DMS53 (cell line): ENCODE measurements at regions not wholly inside any gene's neighbourhood (a gene's known extent, or its start where the extent isn't known, plus 50 kb on each side); places are given as distances from the start of the nearest gene placed in this dataset.

Experiments
- DNase-seq: peaks from one replicate; lab custom pipeline; 2025; lab: John Stamatoyannopoulos, UW

DNA sequence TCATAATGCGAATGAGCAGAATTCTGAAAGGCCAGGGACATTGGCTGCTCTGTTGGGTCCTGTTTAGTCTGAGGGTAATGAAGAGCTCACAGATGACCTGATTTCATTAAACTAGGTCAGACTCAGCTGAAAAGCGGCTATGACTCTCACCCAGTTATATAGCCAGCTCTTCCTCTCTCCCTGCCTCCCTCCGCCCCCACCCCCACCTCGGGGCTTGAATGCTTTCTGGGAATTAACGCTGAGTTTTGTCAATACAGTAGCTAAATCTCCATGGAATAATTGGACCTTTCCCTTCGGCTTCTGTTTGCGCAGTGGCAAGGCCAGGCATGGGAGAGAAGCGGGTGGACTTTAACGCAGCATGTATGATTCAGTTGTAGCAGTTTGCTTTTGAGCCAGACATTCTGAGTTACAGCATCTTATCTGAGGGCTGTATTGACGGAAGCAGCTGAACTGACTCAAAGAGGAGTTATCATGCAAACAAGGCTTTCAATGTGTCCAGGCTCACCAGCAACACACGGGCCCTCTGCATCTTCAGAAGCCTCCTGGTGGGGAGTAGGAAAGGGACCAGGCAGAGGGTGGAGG, 110.6 kb downstream of the MYCN start:
- no peak for DNase-seq

GRCh38 chr2:16050261-16050907, 110.0 kb downstream of the MYCN start:
- no peak for DNase-seq

GRCh38 chr2:16049406-16049805, 109.1 kb downstream of the MYCN start:
- no peak for DNase-seq

GRCh38 chr2:16048466-16048865, 108.1 kb downstream of the MYCN start:
- DNase-seq: no peak

DNA sequence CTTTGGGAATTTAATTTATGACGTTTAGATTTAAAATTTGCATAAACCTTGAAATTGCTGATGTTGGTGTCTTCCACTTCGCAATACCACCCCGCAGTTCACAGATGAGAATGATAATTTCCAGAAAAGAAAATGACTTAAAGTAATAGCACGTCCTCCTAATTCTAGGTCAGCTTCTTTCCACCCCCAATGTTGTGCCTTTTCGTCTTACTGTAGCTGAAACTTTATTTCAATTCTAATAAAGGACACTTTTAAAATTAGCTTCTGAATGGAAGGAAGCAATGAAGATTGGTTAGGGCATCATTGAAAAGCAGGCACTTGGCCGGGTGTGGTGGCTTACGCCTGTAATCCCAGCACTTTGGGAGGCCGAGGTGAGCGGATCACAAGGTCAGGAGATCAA, 107.4 kb downstream of the MYCN start:
- no peak for DNase-seq

DNA sequence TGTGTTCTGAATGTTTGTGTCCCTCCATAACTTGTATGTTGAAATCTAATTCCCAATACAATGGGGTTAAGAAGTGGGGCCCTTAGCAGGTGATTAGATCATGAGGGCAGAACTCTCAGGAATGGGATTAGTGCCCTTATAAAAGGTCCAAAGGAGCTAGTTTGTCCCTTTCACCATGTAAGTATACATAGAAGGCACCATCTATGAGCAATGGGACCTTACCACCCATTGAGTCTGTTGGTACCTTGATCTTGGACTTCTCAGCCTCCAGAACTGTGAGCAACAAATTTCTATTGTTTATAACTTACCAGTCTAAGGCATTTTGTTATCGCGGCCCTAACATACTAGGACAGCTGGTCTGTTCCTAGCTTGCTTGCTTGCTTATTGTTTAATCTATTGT, 106.3 kb downstream of the MYCN start:
- DNase-seq: no peak

- no peak for DNase-seq
Measured at GRCh38 chr2:16045653-16046352, 105.5 kb downstream of the MYCN start.

- no peak for DNase-seq
Measured at GRCh38 chr2:16044946-16045456, 104.7 kb downstream of the MYCN start.

DNA sequence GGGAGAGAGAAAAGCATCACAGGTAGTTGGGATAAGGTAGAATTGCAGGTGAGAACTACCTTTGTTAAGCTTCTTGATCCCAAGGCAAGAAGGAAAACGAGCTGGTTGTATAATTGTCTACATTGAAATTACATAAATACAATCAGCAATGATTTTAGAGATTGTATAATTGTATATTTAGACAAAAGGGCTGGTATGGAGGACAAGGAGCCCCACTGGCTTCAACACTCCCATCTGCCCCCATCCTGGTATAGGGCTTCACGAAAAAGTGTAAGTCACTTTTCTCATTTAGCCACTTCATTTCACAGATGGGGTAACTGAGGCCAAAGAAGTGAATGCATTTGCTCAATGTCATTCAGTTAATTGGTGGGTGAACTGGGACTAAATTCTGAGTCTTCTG, 103.3 kb downstream of the MYCN start:
- no peak for DNase-seq

DNA sequence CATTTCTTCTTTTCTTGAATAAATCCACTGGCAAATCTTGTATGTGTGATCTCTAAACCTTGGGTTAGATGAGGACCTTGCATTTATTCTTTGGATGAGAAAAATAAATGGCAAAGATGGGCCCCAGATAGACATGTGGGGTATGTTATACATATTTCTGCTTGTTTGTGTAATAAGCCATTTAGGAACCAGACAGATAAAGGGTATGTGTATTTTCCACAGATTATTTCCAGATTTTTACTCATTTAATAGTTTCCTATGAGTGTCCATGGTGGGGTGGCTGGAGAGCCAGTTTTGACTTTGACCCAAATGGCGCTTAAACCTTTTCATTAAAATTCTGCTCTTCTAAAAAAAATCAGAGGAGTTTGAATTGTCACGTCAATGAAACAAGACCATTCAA, 102.8 kb downstream of the MYCN start:
- DNase-seq: no peak

DNA sequence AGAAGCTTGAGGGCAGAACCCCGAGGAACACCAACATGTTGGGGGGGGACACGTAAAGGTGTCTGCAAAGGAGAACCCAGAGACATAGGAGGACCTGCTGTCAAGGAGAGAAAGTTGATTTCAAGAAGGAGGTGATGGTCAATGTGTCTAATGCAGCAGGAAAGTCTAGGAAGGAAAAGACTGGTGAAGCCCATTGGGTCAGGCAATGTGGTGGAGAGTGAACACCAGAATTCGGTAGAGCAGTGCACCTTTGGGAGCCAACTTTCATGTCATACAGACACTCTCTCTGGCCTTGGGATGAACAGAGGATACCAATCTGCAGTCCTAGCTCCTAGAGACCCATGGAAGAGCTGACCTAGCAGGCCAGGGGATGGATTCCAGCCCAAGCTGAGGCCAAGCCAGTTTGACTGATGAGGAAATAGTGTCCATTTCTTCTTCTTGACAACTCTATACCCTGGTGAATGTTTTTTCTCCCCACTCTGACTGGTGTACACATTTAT, 101.9 kb downstream of the MYCN start:
- DNase-seq: no peak

DNA sequence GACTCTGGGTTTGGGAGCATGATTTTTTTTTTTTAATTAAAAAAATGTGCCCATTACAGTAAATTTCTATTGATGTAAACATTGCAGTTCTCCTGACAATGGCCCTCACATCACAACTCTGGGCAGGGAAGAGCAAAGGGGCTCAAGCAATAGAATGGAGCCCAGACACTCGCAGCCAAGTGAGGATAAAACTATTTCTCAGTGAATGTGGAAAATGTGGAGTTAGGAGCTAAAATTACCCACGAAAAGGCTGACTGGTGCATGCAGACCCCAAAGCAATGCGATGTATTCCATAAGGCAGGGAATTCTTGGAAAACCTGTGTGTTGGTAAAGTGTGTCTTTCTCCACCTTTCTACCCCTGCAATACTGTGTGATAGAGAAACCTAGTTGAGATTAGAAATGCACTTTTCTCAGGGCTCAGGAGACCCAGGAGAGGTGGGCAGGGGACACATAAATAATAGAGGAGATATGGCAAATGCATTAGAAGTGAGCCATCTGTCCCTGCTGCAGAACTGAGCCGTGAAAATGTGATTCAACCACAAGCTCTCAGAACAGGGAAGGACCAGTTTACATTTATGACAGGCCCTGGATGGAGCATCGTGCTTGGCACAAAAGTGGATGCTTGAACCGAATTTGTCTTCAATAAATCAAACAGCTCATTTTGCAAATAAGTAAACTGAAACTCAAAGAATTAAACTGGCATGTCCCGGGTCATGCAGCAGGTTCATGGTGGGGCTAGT, 100.1 kb downstream of the MYCN start:
- no peak for DNase-seq

DNA sequence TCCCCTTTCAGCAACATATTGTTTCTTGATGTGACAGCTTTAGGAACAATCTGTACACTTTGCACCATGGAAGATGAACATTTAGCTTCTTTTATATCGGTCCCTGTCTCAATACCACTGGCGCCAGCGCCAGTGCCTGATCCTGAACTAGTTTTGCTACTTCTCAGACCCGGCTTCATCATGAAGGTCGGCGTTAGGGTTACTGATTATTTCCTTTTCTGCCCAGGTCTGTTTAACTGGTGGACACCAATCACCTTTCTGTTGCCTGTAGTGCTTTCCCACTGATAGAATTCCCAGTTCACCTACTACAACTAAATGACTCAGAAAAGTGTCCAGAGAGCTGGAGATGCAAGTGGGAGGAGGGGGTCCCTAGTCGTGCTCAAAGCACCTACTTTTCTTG, 99.5 kb downstream of the MYCN start:
- no peak for DNase-seq

- no peak for DNase-seq
Measured at GRCh38 chr2:16039055-16039454, 98.7 kb downstream of the MYCN start.

GRCh38 chr2:16038621-16039020, 98.3 kb downstream of the MYCN start:
- DNase-seq: no peak

DNA sequence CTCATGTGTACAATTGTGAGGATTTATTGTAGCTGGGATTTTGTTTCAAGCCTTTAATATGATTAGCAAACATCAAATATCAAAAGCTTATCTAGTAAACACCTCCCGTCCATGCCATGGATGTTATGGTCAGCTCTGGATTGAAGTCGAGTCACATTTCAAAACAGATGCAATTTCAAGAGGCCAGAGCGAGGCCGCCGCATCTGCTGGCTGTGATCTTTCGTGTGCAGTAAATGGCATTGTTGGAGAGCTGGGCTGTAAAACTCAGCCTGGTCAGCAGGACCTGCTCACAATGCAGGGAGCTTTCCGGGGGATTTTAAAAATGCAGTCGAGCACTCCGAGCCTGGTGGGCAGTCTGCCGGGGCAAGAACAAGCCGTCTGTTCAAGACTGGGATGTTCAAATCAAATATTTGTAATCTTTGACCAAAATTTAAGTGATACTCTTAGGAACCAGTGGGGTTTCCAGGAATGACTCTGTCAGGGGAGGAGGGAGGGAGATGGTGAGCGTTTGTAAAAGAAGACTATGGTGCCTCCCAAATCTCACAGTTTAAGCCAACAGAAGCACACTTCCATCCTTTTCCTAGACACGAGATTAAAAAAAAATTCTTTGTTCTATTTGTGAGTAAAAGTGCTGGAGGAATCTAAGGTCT, 97.6 kb downstream of the MYCN start:
- no peak for DNase-seq

GRCh38 chr2:16036951-16037350, 96.6 kb downstream of the MYCN start:
- DNase-seq: no peak

GRCh38 chr2:16035747-16036745, 95.7 kb downstream of the MYCN start:
- no peak for DNase-seq

- DNase-seq: no peak
Measured at GRCh38 chr2:16034975-16035746, 94.8 kb downstream of the MYCN start.
